Esophagus muscularis mucosa (tissue), 4 donors: ENCODE measurements at regions not wholly inside any gene's neighbourhood (a gene's known extent, or its start where the extent isn't known, plus 50 kb on each side); places are given as distances from the start of the nearest gene placed in this dataset.

ENCODE experiments used
- DNase-seq: peaks from one replicate; pipeline ENCODE4 v3.0.0-alpha.2; 2017; ENCODE audit errors: extremely low spot score
- H3K27ac ChIP-seq, 4 donors: fragments of 200-600 bp; sonication (generic); replicated peaks in 1 of 4; 1 replicate in 3 of 4; 2 replicates in 1 of 4; pipeline ENCODE4 v1.5.1; 2016 to 2019; ENCODE audit warnings: mild to moderate bottlenecking in 1 of 4
- H3K27me3 ChIP-seq, 4 donors: fragments of 200-600 bp; sonication (generic); one replicate each; pipeline versions ENCODE4 v1.5.1 to v1.6.0; 2016 to 2019
- H3K36me3 ChIP-seq, 4 donors: fragments of 200-600 bp; sonication (generic); one replicate each; pipeline ENCODE4 v1.5.1; 2016 to 2019
- H3K4me1 ChIP-seq, 4 donors: fragments of 200-600 bp; sonication (generic); one replicate each; pipeline ENCODE4 v1.5.1; 2016 to 2019
- H3K4me3 ChIP-seq, 4 donors: fragments of 200-600 bp; sonication (generic); 1 replicate in 2 of 4; 2 replicates in 2 of 4; pipeline ENCODE4 v1.5.1; 2016 to 2019; ENCODE audit warnings: mild to moderate bottlenecking in 4 of 4, moderate library complexity in 1 of 4
- H3K9me3 ChIP-seq, 4 donors: fragments of 200-600 bp; sonication (generic); 1 replicate in 3 of 4; 2 replicates in 1 of 4; pipeline ENCODE4 v1.5.1; 2016 to 2019
- CTCF ChIP-seq, 3 experiments: fragments of 200-600 bp in 2 of 3; fragments of 450-650 bp in 1 of 3; sonication (generic) in 2 of 3; IDR thresholded peaks; one replicate each; pipeline ENCODE4 v1.5.1; 2017 to 2019; ENCODE audit warnings: antibody characterized with exemption in 3 of 3, mild to moderate bottlenecking in 2 of 3, moderate library complexity in 1 of 3
- EP300 ChIP-seq: sonication (generic); formaldehyde crosslinking; IDR thresholded peaks from one replicate; pipeline ENCODE4 v1.6.1; 2017; ENCODE audit warnings: antibody characterized with exemption
- POLR2A ChIP-seq: fragments of 450-650 bp; IDR thresholded peaks from one replicate; pipeline ENCODE4 v1.6.1; 2017; ENCODE audit warnings: antibody characterized with exemption, moderate library complexity, mild to moderate bottlenecking, low read depth
- POLR2AphosphoS5 ChIP-seq, 2 donors: sonication (generic); formaldehyde crosslinking; IDR thresholded peaks; one replicate each; pipeline ENCODE4 v1.6.1; 2017; ENCODE audit warnings: antibody characterized with exemption in 2 of 2
- WGBS: methylation state at CpG from one replicate; pipeline ENCODE4 v1.1.5; 2018; 5-methylcytosine and 5-hydroxymethylcytosine counted together
- intact Hi-C: fragments of 100-400 bp; cut with DNase I; formaldehyde crosslinking; loops from one replicate; pipeline ENCODE4 v1.15.1; 2023

- intact Hi-C loops: no loop called here
- no peaks in the 10 kb centered on the region for H3K4me1 ChIP-seq
- H3K27me3 ChIP-seq: no peaks in the 10 kb centered on the region
- no peak overlapping the region for H3K4me3 ChIP-seq
- 83% methylated on average over 3 of the region's 3 CpGs for WGBS
- TF ChIP-seq POLR2A (no peak), EP300 (no peak), POLR2AphosphoS5 (IDR thresholded peaks at IDR 0.05) (no peak), CTCF (IDR thresholded peaks at IDR 0.05) (no peak)
- no peak for DNase-seq
- no peaks in the 10 kb centered on the region for H3K36me3 ChIP-seq
- no peak overlapping the region for H3K27ac ChIP-seq
- peaks cover 0 to 8% (median 0%) of the 10 kb centered on the region in 4 donors for H3K9me3 ChIP-seq
Observed at GRCh38 chr14:94946244-94946643, 176.3 kb upstream of the GSC start.

GRCh38 chr14:94945615-94946014, 175.7 kb upstream of the GSC start:
- 87% methylated on average over 8 of the region's 8 CpGs for WGBS
- Histone ChIP-seq H3K27me3 (no peaks in the 10 kb centered on the region), H3K4me1 (no peaks in the 10 kb centered on the region), H3K27ac (no peak overlapping the region), H3K4me3 (no peak overlapping the region), H3K9me3 (peaks cover 0 to 8% (median 0%) of the 10 kb centered on the region in 4 donors), H3K36me3 (no peaks in the 10 kb centered on the region)
- intact Hi-C loops: no loop called here
- TF ChIP-seq POLR2A: no peak
- no peak for TF ChIP-seq CTCF (IDR thresholded peaks at IDR 0.05)
- no peak for TF ChIP-seq POLR2AphosphoS5 (IDR thresholded peaks at IDR 0.05)
- TF ChIP-seq EP300: no peak
- DNase-seq: no peak

- no peak overlapping the region for H3K4me3 ChIP-seq
- 93% methylated on average over 6 of the region's 7 CpGs for WGBS
- no peak for DNase-seq
- H3K27ac ChIP-seq: no peak overlapping the region
- H3K27me3 ChIP-seq: no peaks in the 10 kb centered on the region
- intact Hi-C loops: no loop called here
- H3K9me3 ChIP-seq: peaks cover 0 to 8% (median 0%) of the 10 kb centered on the region in 4 donors
- no peaks in the 10 kb centered on the region for H3K4me1 ChIP-seq
- TF ChIP-seq CTCF (IDR thresholded peaks at IDR 0.05) (no peak), POLR2AphosphoS5 (IDR thresholded peaks at IDR 0.05) (no peak), POLR2A (no peak), EP300 (no peak)
- no peaks in the 10 kb centered on the region for H3K36me3 ChIP-seq
Observed at GRCh38 chr14:94944636-94945258, 174.8 kb upstream of the GSC start.

- no peak overlapping the region for H3K4me3 ChIP-seq
- no peak overlapping the region for H3K27ac ChIP-seq
- intact Hi-C loops: no loop called here
- H3K27me3 ChIP-seq: no peaks in the 10 kb centered on the region
- TF ChIP-seq CTCF (IDR thresholded peaks at IDR 0.05) (no peak), EP300 (no peak), POLR2AphosphoS5 (IDR thresholded peaks at IDR 0.05) (no peak), POLR2A (no peak)
- no peak for DNase-seq
- no peaks in the 10 kb centered on the region for H3K36me3 ChIP-seq
- peaks cover 0 to 6% (median under 1%) of the 10 kb centered on the region in 4 donors for H3K4me1 ChIP-seq
- WGBS: 88% methylated on average over 4 of the region's 4 CpGs
- H3K9me3 ChIP-seq: peaks cover 0 to 4% (median 0%) of the 10 kb centered on the region in 4 donors
Observed at GRCh38 chr14:94942601-94943000, 172.7 kb upstream of the GSC start.

GRCh38 chr14:94941311-94941710, 171.4 kb upstream of the GSC start:
- peaks cover 12 to 19% (median 14%) of the 10 kb centered on the region in 4 donors for H3K4me1 ChIP-seq
- no peak overlapping the region for H3K4me3 ChIP-seq
- no peak overlapping the region for H3K27ac ChIP-seq
- intact Hi-C loops: no loop called here
- no peak for TF ChIP-seq EP300
- TF ChIP-seq POLR2AphosphoS5 (IDR thresholded peaks at IDR 0.05): no peak
- no peak for TF ChIP-seq POLR2A
- TF ChIP-seq CTCF (IDR thresholded peaks at IDR 0.05): no peak
- 95% methylated on average over 5 of the region's 5 CpGs for WGBS
- no peaks in the 10 kb centered on the region for H3K9me3 ChIP-seq
- DNase-seq: no peak
- H3K36me3 ChIP-seq: no peaks in the 10 kb centered on the region
- no peaks in the 10 kb centered on the region for H3K27me3 ChIP-seq
